Stomach (tissue), 8 donors: ENCODE measurements at regions not wholly inside any gene's neighbourhood (a gene's known extent, or its start where the extent isn't known, plus 50 kb on each side); places are given as distances from the start of the nearest gene placed in this dataset.

Source experiments
- DNase-seq, 2 donors: peaks; one replicate each; pipeline versions ENCODE4 v3.0.0 to v3.0.0-alpha.2; 2013 to 2019
- H3K27ac ChIP-seq, 5 donors: fragments of 200-600 bp in 4 of 5; sonication (generic) in 4 of 5; one replicate each; pipeline ENCODE4 v1.5.1; 2013 to 2019; ENCODE audit warnings: mild to moderate bottlenecking in 1 of 5, moderate library complexity in 1 of 5
- H3K27me3 ChIP-seq, 3 donors: fragments of 200-600 bp; sonication (generic); one replicate each; pipeline ENCODE4 v1.5.1; 2017 to 2019; ENCODE audit warnings: mixed run types in 1 of 3
- H3K36me3 ChIP-seq, 4 donors: fragments of 200-600 bp; sonication (generic); 1 replicate in 3 of 4; 2 replicates in 1 of 4; pipeline ENCODE4 v1.5.1; 2016 to 2019
- H3K4me1 ChIP-seq, 4 donors: fragments of 200-600 bp; sonication (generic); one replicate each; pipeline ENCODE4 v1.5.1; 2016 to 2019
- H3K4me3 ChIP-seq, 4 donors: fragments of 200-600 bp; sonication (generic) in 3 of 4; one replicate each; pipeline ENCODE4 v1.5.1; 2016 to 2019; ENCODE audit warnings: mild to moderate bottlenecking in 1 of 4
- H3K9me3 ChIP-seq, 4 donors: fragments of 200-600 bp; sonication (generic); one replicate each; pipeline ENCODE4 v1.5.1; 2016 to 2019
- CTCF ChIP-seq, 7 experiments: fragments of 450-650 bp in 4 of 7; fragments of 200-600 bp in 3 of 7; sonication (generic) in 3 of 7; IDR thresholded peaks; one replicate each; pipeline ENCODE4 v1.5.1; 2016 to 2019; ENCODE audit warnings: antibody characterized with exemption in 7 of 7, control low read depth in 2 of 7, mild to moderate bottlenecking in 1 of 7
- EP300 ChIP-seq: sonication (generic); formaldehyde crosslinking; IDR thresholded peaks from one replicate; pipeline ENCODE4 v1.6.1; 2017; ENCODE audit warnings: antibody characterized with exemption
- POLR2A ChIP-seq, 4 donors: fragments of 450-650 bp; IDR thresholded peaks; one replicate each; pipeline ENCODE4 v1.6.1; 2016; ENCODE audit warnings: antibody characterized with exemption in 4 of 4, control low read depth in 2 of 4, mild to moderate bottlenecking in 1 of 4, moderate library complexity in 1 of 4
- POLR2AphosphoS5 ChIP-seq, 3 donors: sonication (generic); formaldehyde crosslinking; IDR thresholded peaks; one replicate each; pipeline ENCODE4 v1.6.1; 2016; ENCODE audit warnings: antibody characterized with exemption in 3 of 3
- WGBS, 5 donors: extraction: QIAGEN DNeasy Blood & Tissue Kit in 3 of 5; methylation state at CpG; one replicate each; pipeline versions ENCODE4 v1.1.5 to v1.1.7; 2013 to 2018; 5-methylcytosine and 5-hydroxymethylcytosine counted together
- intact Hi-C: fragments of 100-400 bp; cut with DNase I; formaldehyde crosslinking; loops from one replicate; pipeline ENCODE4 v1.15.1; 2023; ENCODE audit warnings: low total_unique reads
- donor health status: healthy with polysubstance abuse.
- donor health status: Bipolar disorder and iron deficiency.
- donor health status: healthy.

- no peak overlapping the region for H3K27ac ChIP-seq
- intact Hi-C loops: no loop called here
- no peak overlapping the region for H3K4me3 ChIP-seq
- no peaks in the 10 kb centered on the region for H3K4me1 ChIP-seq
- no peaks in the 10 kb centered on the region for H3K27me3 ChIP-seq
- H3K9me3 ChIP-seq: peaks cover 0 to 29% (median 17%) of the 10 kb centered on the region in 4 donors
- WGBS, 5 donors: 77 to 95% (median 84%) methylated on average over 5 to 6 of the region's 6 CpGs
- no peaks in the 10 kb centered on the region for H3K36me3 ChIP-seq
- TF ChIP-seq POLR2A (IDR thresholded peaks at IDR 0.05) (no peak), POLR2AphosphoS5 (IDR thresholded peaks at IDR 0.05) (no peak), EP300 (no peak), CTCF (IDR thresholded peaks at IDR 0.05) (no peak)
- no peak for DNase-seq
These were observed 229.1 kb upstream of the C11orf87 start for GRCh38 chr11:109192864-109193263.

GRCh38 chr11:109193880-109194279, 228.1 kb upstream of the C11orf87 start:
- Histone ChIP-seq H3K27me3 (no peaks in the 10 kb centered on the region), H3K4me1 (no peaks in the 10 kb centered on the region), H3K4me3 (no peak overlapping the region), H3K36me3 (no peaks in the 10 kb centered on the region), H3K9me3 (peaks cover 0 to 27% (median 17%) of the 10 kb centered on the region in 4 donors), H3K27ac (no peak overlapping the region)
- intact Hi-C loops: no loop called here
- 67 to 71% (median 70%) methylated on average over 1 of the region's 1 CpG for WGBS, 5 donors
- no peak for DNase-seq
- no peak for TF ChIP-seq CTCF (IDR thresholded peaks at IDR 0.05)
- no peak for TF ChIP-seq POLR2A (IDR thresholded peaks at IDR 0.05)
- TF ChIP-seq EP300: no peak
- TF ChIP-seq POLR2AphosphoS5 (IDR thresholded peaks at IDR 0.05): no peak

- Histone ChIP-seq H3K27ac (no peak overlapping the region), H3K9me3 (peaks cover 0 to 23% (median 17%) of the 10 kb centered on the region in 4 donors), H3K27me3 (no peaks in the 10 kb centered on the region), H3K4me3 (no peak overlapping the region), H3K4me1 (no peaks in the 10 kb centered on the region), H3K36me3 (no peaks in the 10 kb centered on the region)
- 83 to 90% (median 89%) methylated on average over 2 of the region's 2 CpGs for WGBS, 5 donors
- intact Hi-C loops: no loop called here
- no peak for DNase-seq
- TF ChIP-seq CTCF (IDR thresholded peaks at IDR 0.05) (no peak), POLR2A (IDR thresholded peaks at IDR 0.05) (no peak), EP300 (no peak), POLR2AphosphoS5 (IDR thresholded peaks at IDR 0.05) (no peak)
These were observed 226.0 kb upstream of the C11orf87 start for GRCh38 chr11:109196016-109196415.

GRCh38 chr11:109197656-109198055, 224.3 kb upstream of the C11orf87 start:
- Histone ChIP-seq H3K27ac (no peak overlapping the region), H3K27me3 (no peaks in the 10 kb centered on the region), H3K4me1 (no peaks in the 10 kb centered on the region), H3K4me3 (no peak overlapping the region), H3K9me3 (peaks cover 0 to 7% (median 4%) of the 10 kb centered on the region in 4 donors), H3K36me3 (no peaks in the 10 kb centered on the region)
- TF ChIP-seq CTCF (IDR thresholded peaks at IDR 0.05): no peak
- TF ChIP-seq EP300: no peak
- TF ChIP-seq POLR2AphosphoS5 (IDR thresholded peaks at IDR 0.05): no peak
- no peak for TF ChIP-seq POLR2A (IDR thresholded peaks at IDR 0.05)
- intact Hi-C loops: no loop called here
- WGBS, 5 donors: 48 to 73% (median 68%) methylated on average over 1 of the region's 1 CpG
- no peak for DNase-seq
